ENCODE measurements at regions not wholly inside any gene's neighbourhood (a gene's known extent, or its start where the extent isn't known, plus 50 kb on each side); places are given as distances from the start of the nearest gene placed in this dataset.

- TF ChIP-seq CTCF (IDR thresholded peaks at IDR 0.05) (no peak), POLR2AphosphoS5 (IDR thresholded peaks at IDR 0.05) (no peak)
These were observed 418.0 kb downstream of the CETN3 start for GRCh38 chr5:89991592-89991991.
